Nephron progenitor cell (in vitro differentiated cells): ENCODE measurements at regions not wholly inside any gene's neighbourhood (a gene's known extent, or its start where the extent isn't known, plus 50 kb on each side); places are given as distances from the start of the nearest gene placed in this dataset.

Experiments
- DNase-seq: peaks from one replicate; pipeline ENCODE4 v3.0.0; 2021
- H3K27ac Mint-ChIP-seq: 2 replicates; pipeline ENCODE4 v1.8.0; 2021; ENCODE audit warnings: mild to moderate bottlenecking, moderate library complexity, mixed read lengths
- H3K27me3 Mint-ChIP-seq: 2 replicates; pipeline ENCODE4 v1.8.0; 2021; ENCODE audit warnings: mild to moderate bottlenecking, low read depth, mixed read lengths; ENCODE audit not compliant: poor library complexity
- H3K36me3 Mint-ChIP-seq: 2 replicates; pipeline ENCODE4 v1.8.0; 2021; ENCODE audit warnings: low read depth, mixed read lengths
- H3K4me1 Mint-ChIP-seq: 2 replicates; pipeline ENCODE4 v1.8.0; 2021; ENCODE audit warnings: mixed read lengths
- H3K4me3 Mint-ChIP-seq: 2 replicates; pipeline ENCODE4 v1.8.0; 2021; ENCODE audit warnings: mild to moderate bottlenecking, moderate library complexity, mixed read lengths
- H3K9me3 Mint-ChIP-seq: 2 replicates; pipeline ENCODE4 v1.8.0; 2021; ENCODE audit warnings: mild to moderate bottlenecking, moderate library complexity, mixed read lengths
- TF ChIP-seq, protein P1 (sequence below): fragments of 200-600 bp; sonication (generic); IDR thresholded peaks from 2 replicates; pipeline ENCODE4 v1.5.0; 2021; ENCODE audit warnings: antibody characterized with exemption

DNA sequence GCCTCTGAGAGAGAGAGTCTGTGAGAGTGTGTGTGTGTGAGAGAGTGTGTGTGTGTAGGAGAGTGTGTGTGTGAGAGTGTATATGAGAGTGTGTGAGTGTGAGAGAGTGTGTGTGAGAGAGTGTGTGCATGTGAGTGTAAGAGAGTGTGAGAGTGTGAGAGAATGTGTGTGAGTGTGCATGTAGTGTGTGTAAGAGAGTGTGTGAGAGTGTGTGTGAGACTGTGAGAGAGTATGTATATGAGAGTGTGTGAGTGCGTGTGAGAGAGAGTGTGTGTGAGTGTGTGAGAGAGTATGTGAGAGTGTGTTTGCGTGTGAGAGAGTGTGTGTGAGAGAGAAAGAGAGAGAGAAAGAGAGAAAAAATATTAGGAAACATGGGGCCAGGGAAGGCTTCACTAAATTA lies 588.3 kb upstream of the SGCD start:
- TF ChIP-seq, protein P1, sequence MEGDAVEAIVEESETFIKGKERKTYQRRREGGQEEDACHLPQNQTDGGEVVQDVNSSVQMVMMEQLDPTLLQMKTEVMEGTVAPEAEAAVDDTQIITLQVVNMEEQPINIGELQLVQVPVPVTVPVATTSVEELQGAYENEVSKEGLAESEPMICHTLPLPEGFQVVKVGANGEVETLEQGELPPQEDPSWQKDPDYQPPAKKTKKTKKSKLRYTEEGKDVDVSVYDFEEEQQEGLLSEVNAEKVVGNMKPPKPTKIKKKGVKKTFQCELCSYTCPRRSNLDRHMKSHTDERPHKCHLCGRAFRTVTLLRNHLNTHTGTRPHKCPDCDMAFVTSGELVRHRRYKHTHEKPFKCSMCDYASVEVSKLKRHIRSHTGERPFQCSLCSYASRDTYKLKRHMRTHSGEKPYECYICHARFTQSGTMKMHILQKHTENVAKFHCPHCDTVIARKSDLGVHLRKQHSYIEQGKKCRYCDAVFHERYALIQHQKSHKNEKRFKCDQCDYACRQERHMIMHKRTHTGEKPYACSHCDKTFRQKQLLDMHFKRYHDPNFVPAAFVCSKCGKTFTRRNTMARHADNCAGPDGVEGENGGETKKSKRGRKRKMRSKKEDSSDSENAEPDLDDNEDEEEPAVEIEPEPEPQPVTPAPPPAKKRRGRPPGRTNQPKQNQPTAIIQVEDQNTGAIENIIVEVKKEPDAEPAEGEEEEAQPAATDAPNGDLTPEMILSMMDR: no peak
- Mint-ChIP-seq H3K27me3 (peaks cover 38% of the 10 kb centered on the region), H3K4me3 (no peak overlapping the region), H3K9me3 (no peaks in the 10 kb centered on the region), H3K27ac (peak overlapping the region; percentile 0), H3K4me1 (no peaks in the 10 kb centered on the region), H3K36me3 (no peaks in the 10 kb centered on the region)
- no peak for DNase-seq

DNA sequence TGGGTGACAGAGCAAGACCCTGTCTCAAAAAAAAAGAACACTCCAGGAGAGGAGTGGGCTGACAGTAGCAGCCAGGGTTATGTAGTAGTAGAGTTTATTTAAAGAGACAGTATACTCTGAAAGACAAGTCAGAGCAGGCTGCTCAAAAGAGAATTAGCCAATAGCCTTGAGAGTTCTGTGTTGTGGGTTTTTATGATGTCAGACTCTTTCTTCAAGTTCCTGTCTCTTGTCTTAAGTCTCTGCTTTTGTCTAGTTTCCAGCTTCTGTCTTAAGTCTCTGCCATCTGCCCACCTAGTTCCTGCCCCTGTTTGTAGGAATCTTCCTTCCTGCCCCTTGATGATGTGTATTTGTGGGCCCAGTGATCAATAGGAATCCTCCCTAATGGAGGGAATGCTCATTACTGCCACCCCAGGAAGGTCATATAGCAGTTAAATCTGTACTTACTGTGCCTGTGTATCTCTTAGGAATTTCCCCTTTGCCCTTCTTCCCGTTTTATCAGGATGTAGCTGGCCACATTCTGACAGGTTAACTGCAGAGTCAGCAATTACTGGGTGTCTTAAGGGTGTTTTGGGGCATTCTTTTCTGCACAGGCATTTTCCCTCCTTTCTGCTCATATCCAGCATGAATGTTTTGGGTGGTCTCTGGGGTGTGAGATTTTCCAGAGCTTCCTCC lies 580.5 kb upstream of the SGCD start:
- TF ChIP-seq, protein P1: no peak
- no peak overlapping the region for H3K27ac Mint-ChIP-seq
- H3K27me3 Mint-ChIP-seq: no peaks in the 10 kb centered on the region
- no peaks in the 10 kb centered on the region for H3K36me3 Mint-ChIP-seq
- H3K4me1 Mint-ChIP-seq: no peaks in the 10 kb centered on the region
- DNase-seq: no peak
- no peak overlapping the region for H3K4me3 Mint-ChIP-seq
- peaks cover 26% of the 10 kb centered on the region for H3K9me3 Mint-ChIP-seq

DNA sequence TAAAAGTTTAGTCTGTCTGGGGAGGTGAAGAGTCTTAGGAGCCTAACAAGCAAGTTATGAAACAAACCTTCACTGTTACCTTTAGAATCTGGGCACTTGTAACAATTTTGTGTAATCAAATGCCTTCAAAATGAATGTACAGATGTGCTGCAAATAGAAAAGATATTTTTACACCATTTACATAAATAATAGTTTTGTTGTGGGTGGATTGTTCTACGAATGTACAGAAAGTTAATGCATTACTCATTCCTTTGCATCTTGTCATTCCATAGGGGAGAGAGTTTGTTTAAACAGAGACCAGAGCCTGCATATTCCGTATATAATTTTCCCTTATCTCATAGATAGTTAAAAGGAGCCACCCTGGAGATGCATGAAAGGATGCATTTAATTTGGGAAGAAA lies 576.9 kb upstream of the SGCD start:
- Mint-ChIP-seq H3K36me3 (no peaks in the 10 kb centered on the region), H3K27me3 (no peaks in the 10 kb centered on the region), H3K9me3 (peaks cover 13% of the 10 kb centered on the region), H3K27ac (no peak overlapping the region), H3K4me3 (no peak overlapping the region), H3K4me1 (peaks cover 6% of the 10 kb centered on the region)
- no peak for DNase-seq
- TF ChIP-seq, protein P1: no peak

DNA sequence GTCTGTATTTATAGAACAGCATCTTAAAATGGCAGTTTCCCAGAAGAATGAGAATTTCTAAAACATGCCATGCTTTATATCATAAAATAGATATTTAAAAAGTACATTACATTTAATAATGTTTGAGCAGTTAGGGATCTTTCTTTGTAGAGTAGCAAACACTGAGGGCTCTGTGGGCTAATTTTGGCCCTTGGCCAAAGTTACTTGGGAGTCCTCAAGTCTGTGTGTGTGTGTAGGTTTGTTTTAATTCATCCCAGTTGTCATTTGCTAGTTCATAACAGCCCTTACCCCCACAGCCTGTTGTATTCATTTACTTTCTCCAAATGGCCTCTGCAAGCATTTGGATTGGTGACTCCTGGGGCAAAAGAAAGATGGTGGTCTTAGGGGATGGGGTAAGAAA lies 576.4 kb upstream of the SGCD start:
- no peak for DNase-seq
- Mint-ChIP-seq H3K9me3 (peaks cover 9% of the 10 kb centered on the region), H3K4me1 (peaks cover 6% of the 10 kb centered on the region), H3K27me3 (no peaks in the 10 kb centered on the region), H3K27ac (no peak overlapping the region), H3K36me3 (no peaks in the 10 kb centered on the region), H3K4me3 (no peak overlapping the region)
- TF ChIP-seq, protein P1: no peak

DNA sequence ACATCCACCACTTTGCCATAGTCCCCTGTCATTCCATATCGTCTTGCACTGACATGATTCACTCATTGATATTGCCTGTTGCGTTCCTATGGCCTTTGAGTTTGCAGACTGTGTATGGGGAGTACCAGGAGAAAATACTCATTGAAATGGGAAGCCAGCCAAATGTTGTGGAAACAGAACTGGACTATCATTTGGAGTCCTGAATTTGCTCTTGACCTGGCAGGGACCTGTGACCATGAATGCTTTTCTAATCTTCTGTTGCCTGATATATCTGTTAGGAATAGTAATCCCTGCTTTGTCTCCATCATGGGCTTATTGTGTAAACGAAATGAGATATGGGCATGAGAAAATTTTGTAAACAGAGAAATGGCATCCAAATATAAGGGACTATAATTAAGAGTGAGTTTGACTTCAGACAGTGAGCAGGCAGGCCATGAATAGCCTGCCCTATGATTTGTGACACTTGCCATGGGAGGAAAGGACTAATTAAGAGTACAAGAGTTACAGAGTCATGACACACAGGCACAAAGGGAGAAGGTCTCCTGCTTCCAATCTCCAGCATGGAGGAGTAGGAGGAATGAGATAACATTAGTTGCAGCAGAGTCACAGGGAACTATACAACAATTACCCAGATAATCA lies 572.9 kb upstream of the SGCD start:
- H3K4me1 Mint-ChIP-seq: peaks cover 6% of the 10 kb centered on the region
- DNase-seq: no peak
- no peak overlapping the region for H3K4me3 Mint-ChIP-seq
- H3K27ac Mint-ChIP-seq: no peak overlapping the region
- TF ChIP-seq, protein P1: no peak
- H3K27me3 Mint-ChIP-seq: peaks cover 4% of the 10 kb centered on the region
- no peaks in the 10 kb centered on the region for H3K9me3 Mint-ChIP-seq
- H3K36me3 Mint-ChIP-seq: no peaks in the 10 kb centered on the region

DNA sequence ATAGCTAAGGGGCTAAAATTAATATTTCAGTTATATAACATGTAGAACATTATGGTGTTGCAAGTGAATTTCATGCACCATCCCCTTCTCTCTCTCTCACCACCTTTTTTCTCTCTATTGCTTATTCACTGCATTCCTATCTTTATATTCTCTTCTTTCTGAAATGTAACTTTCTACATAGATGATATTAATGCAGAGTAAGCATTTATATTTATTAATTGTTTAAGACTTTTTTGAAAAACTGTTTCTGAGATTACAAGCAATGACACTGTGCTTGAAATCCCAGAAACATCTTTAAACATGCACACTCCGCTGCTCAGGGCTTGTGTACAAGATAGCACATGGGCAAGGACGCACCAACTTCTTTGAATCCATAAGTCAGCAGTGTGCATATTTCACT lies 567.7 kb upstream of the SGCD start:
- Mint-ChIP-seq H3K9me3 (peaks cover 15% of the 10 kb centered on the region), H3K4me3 (no peak overlapping the region), H3K36me3 (peaks cover 5% of the 10 kb centered on the region), H3K27me3 (peaks cover 8% of the 10 kb centered on the region), H3K4me1 (peaks cover 3% of the 10 kb centered on the region), H3K27ac (no peak overlapping the region)
- DNase-seq: no peak
- TF ChIP-seq, protein P1: no peak
